Right cardiac atrium (tissue), 5 donors: ENCODE measurements at regions not wholly inside any gene's neighbourhood (a gene's known extent, or its start where the extent isn't known, plus 50 kb on each side); places are given as distances from the start of the nearest gene placed in this dataset.
A peak's percentile ranks its signal among the peaks of the same experiment; 100 is the strongest.

ENCODE experiments used
- ATAC-seq, 2 donors: fragments of 200-7000 bp; cut with Tn5 transposase; one replicate each; pipeline versions ENCODE4 v1.8.0 to v1.9.1; 2020; ENCODE audit warnings: moderate library complexity in 2 of 2, mild to moderate bottlenecking in 1 of 2
- DNase-seq, 3 donors: peaks; one replicate each; pipeline ENCODE4 v3.0.0-alpha.2; 2020
- H3K27ac ChIP-seq: one replicate; pipeline ENCODE4 v1.5.1; 2013; ENCODE audit warnings: mild to moderate bottlenecking, low read length, control low read depth, moderate library complexity
- H3K27me3 ChIP-seq: one replicate; pipeline ENCODE4 v1.6.1; 2013; ENCODE audit not compliant: control insufficient read depth, insufficient read depth
- H3K4me1 ChIP-seq: one replicate; pipeline ENCODE4 v1.6.1; 2013; ENCODE audit warnings: low read length; ENCODE audit not compliant: control insufficient read depth, insufficient read depth
- H3K4me3 ChIP-seq: one replicate; pipeline ENCODE4 v1.5.1; 2013; ENCODE audit warnings: low read length, control low read depth
- H3K9me3 ChIP-seq: one replicate; pipeline ENCODE4 v1.6.1; 2013; ENCODE audit warnings: low read length; ENCODE audit not compliant: control insufficient read depth
- WGBS: extraction: QIAGEN DNeasy Blood & Tissue Kit; methylation state at CpG from one replicate; pipeline ENCODE4 v1.1.7; 2013; 5-methylcytosine and 5-hydroxymethylcytosine counted together
- intact Hi-C, 4 donors: fragments of 100-400 bp; cut with DNase I; formaldehyde crosslinking; loops; one replicate each; pipeline versions ENCODE4 v1.11.0 to v1.14.0; 2022 to 2023
- donor health status: healthy with polysubstance abuse.
- donor health status: DM: no; HTN: yes; CAD: no.
- donor health status: DM: no; HTN: no; CAD: no.
- donor health status: DM: no; HTN: yes; CAD: no; lungs with severe emphysema.
- donor health status: DM: yes; HTN: yes; CAD: no.

DNA sequence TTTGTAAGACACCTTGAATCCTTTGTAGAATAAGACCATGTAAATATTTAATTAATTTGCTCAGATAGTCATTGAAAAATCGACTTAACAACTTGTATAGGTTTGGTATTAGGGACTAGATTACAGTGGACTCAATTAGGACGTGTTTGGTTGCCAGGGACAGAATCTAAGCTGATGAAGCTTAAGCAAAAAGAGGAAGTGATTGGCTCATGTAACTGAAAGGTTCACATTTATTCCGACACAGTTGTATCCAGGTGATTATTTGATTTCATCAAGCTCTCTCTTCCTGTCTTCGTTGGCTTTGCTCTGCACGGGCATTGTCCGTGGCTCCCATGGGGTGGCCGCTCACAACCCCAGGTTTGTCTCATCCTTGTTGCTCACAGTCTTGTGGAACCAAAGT is 146.4 kb downstream of the C11orf91 start:
- no peak for ATAC-seq
- DNase-seq = no peak
- H3K9me3 ChIP-seq = no peaks in the 10 kb centered on the region
- H3K27ac ChIP-seq = no peak overlapping the region
- 88% methylated on average over 7 of the region's 7 CpGs for WGBS
- intact Hi-C loops = no loop called here
- no peak overlapping the region for H3K4me3 ChIP-seq
- no peaks in the 10 kb centered on the region for H3K27me3 ChIP-seq
- no peaks in the 10 kb centered on the region for H3K4me1 ChIP-seq

DNA sequence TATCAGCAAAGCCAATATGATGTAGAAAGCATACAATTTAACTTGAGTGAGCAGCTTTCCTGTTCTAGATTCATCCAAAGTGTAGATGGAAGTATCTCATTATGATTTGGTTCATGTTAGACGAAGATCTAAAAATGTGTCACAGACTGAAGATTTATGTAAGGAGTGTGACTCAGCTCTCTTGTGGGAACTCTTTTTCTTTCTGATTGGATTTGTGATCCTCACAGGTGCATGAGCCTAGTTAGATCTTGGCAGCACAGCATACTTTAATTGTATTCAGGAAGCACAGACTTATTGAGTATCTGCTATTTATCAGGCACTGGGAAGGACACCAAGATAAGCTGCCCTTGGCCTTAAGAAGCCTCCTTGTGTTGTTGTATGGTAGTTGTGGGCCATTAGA is 147.1 kb downstream of the C11orf91 start:
- 82% methylated on average over 1 of the region's 1 CpG for WGBS
- no peak for ATAC-seq
- Histone ChIP-seq H3K27me3 (no peaks in the 10 kb centered on the region), H3K4me1 (no peaks in the 10 kb centered on the region), H3K27ac (no peak overlapping the region), H3K9me3 (no peaks in the 10 kb centered on the region), H3K4me3 (no peak overlapping the region)
- no peak for DNase-seq
- intact Hi-C loops = no loop called here

DNA sequence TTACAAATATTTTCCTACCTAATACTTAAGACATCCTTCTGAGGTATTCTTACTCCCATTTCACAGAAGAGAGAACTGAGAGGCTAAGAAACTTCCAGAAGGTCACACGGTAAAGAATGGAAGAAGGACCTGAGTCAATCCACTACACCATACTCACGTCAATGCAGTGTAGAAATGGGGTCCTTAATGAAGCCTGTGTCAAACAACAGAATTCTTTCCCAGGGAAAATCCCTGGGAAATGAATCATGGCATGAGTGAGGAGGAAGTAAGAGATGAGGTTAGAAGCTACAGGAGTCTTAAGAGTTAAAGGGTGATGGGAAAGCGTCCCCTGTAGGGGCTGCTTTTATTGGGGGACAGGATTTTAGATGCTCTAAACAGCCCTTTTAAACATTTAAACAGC is 147.9 kb downstream of the C11orf91 start:
- Histone ChIP-seq H3K4me1 (no peaks in the 10 kb centered on the region), H3K27me3 (no peaks in the 10 kb centered on the region), H3K4me3 (no peak overlapping the region), H3K9me3 (no peaks in the 10 kb centered on the region), H3K27ac (no peak overlapping the region)
- 83% methylated on average over 3 of the region's 3 CpGs for WGBS
- no peak for ATAC-seq
- DNase-seq = no peak
- intact Hi-C loops = no loop called here

DNA sequence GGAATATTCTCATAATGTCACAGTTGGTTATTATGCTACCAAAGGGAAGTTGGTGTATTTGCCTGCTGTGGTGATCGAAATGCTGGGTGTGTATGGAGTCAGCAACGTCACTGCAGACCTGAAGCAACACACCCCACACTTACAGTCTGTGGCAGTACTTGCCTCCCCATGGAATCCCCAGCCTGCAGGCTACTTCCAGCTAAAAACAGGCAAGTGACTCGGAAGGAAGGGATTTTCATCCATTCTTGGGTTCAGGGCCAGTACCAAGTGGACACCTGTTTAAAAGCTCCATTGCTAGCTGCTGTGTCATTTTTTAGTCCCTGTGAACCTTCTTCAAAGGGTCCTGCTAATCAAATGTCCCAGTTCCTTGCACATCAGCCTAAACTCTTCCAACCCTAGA is 149.6 kb downstream of the C11orf91 start:
- no peak overlapping the region for H3K27ac ChIP-seq
- intact Hi-C loops = no loop called here
- H3K4me1 ChIP-seq = no peaks in the 10 kb centered on the region
- DNase-seq (no peak), ATAC-seq (no peak)
- no peaks in the 10 kb centered on the region for H3K9me3 ChIP-seq
- 85% methylated on average over 3 of the region's 3 CpGs for WGBS
- H3K4me3 ChIP-seq = no peak overlapping the region
- no peaks in the 10 kb centered on the region for H3K27me3 ChIP-seq

DNA sequence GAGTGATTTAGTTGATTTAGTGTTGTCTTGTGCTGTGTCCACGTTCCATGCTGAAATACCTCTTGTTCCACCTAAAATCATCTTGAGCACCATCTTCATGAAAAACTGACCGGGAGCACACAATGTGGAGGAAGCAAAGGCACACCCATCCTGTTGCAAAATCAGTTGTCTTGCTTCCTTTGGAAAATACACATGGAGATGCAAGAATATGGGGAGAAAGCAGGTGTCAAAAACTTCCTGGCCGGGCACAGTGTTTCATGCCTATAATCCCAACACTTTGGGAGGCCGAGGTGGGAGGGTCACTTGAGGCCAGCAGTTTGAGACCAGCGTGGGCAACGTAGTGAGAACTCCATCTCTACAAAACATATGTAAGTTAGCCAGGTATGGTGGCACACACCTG is 151.1 kb downstream of the C11orf91 start:
- WGBS = 65% methylated on average over 6 of the region's 6 CpGs
- Histone ChIP-seq H3K27me3 (no peaks in the 10 kb centered on the region), H3K9me3 (no peaks in the 10 kb centered on the region), H3K27ac (no peak overlapping the region), H3K4me1 (no peaks in the 10 kb centered on the region), H3K4me3 (no peak overlapping the region)
- intact Hi-C loops = loop anchor here in 2 of 4 donors (10.0 kb wide), 2 partner anchors 135 to 195 kb away; no protein-coding TSS in a partner anchor
- no peak for DNase-seq
- no peak for ATAC-seq

DNA sequence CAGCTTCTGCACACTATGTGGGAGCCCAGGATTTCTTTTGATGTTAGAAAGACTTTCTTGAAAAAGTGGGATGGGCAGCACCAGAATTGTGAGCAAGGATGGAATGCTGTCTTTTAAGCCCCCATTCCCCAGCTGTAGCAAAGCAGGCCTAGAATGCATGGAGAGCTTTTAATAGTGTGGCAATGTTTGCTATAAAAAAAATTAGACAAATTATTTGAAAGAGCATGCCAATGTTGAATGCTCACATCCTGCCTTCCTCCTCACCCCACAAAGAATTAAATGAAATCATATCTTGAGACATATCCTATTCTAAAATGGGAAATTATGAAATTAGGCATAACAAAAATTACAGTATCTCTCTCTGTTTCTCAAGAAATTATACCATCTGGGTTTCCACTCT is 154.7 kb downstream of the C11orf91 start:
- Histone ChIP-seq H3K27me3 (no peaks in the 10 kb centered on the region), H3K9me3 (no peaks in the 10 kb centered on the region), H3K4me3 (no peak overlapping the region), H3K27ac (no peak overlapping the region), H3K4me1 (no peaks in the 10 kb centered on the region)
- ATAC-seq = no peak
- DNase-seq = no peak
- intact Hi-C loops = loop anchor here in 2 of 4 donors (10.0 kb wide), 2 partner anchors 139 to 199 kb away; no protein-coding TSS in a partner anchor

DNA sequence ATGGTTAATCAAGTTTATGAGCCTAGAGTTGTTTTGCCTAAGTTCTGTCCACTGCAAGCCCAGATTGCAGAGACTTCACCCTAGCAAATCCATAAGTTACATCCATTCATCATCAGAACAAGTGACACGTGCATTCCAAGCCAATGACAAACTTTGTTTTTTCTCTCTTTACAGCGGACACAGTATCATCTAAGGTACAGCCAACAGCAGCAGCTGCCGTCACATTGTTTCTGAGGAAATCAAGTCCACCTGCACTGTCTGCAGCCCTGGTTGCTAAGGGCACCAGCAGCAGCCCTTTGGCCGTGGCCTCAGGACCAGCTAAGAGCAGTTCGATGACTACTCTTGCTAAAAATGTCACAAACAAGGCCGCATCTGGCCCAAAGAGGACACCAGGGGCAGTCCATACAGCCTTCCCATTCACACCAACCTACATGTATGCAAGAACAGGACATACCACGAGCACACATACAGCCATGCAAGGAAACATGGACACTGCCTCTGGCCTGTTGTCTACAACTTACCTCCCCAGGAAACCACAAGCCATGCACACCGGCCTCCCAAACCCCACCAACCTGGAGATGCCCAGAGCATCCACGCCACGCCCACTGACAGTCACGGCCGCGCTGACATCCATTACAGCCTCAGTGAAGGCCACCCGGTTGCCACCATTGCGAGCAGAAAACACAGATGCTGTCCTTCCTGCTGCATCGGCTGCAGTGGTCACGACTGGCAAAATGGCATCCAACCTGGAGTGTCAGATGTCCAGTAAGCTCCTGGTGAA is 155.8 kb downstream of the C11orf91 start:
- Histone ChIP-seq H3K27ac (no peak overlapping the region), H3K4me1 (no peaks in the 10 kb centered on the region), H3K4me3 (no peak overlapping the region), H3K27me3 (no peaks in the 10 kb centered on the region), H3K9me3 (no peaks in the 10 kb centered on the region)
- no peak for DNase-seq
- WGBS = 95% methylated on average over 17 of the region's 17 CpGs
- intact Hi-C loops = loop anchor here in 3 of 4 donors (5.0 to 10.0 kb wide), 3 partner anchors 140 to 200 kb away; no protein-coding TSS in a partner anchor
- ATAC-seq = no peak

DNA sequence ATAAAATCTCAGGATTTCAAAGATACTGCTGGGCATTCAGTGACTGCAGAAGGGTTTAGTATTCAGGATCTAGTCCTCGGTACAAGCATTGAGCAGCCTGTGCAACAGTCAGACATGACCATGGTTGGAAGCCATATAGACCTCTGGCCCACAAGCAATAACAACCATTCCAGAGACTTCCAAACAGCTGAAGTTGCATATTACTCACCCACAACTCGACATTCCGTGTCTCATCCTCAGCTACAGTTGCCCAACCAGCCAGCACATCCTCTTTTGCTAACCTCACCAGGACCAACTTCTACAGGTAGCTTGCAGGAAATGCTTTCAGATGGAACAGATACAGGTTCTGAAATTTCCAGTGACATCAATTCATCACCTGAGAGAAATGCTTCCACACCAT is 156.8 kb downstream of the C11orf91 start:
- Histone ChIP-seq H3K27ac (no peak overlapping the region), H3K27me3 (no peaks in the 10 kb centered on the region), H3K4me1 (no peaks in the 10 kb centered on the region), H3K4me3 (no peak overlapping the region), H3K9me3 (no peaks in the 10 kb centered on the region)
- intact Hi-C loops = loop anchor here in 3 of 4 donors (5.0 to 10.0 kb wide), 3 partner anchors 141 to 201 kb away; no protein-coding TSS in a partner anchor
- 88% methylated on average over 3 of the region's 3 CpGs for WGBS
- ATAC-seq = no peak
- DNase-seq = no peak

DNA sequence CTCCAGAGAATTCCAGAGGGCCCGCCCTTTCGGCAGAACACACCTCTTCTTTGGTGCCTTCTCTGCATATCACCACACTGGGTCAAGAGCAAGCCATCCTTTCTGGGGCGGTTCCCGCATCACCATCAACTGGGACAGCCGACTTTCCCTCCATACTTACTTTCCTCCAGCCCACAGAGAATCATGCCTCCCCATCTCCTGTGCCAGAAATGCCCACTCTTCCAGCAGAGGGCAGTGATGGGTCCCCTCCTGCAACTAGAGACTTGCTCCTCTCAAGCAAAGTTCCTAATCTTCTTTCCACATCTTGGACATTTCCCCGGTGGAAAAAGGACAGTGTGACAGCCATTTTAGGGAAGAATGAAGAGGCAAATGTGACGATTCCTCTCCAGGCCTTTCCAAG is 157.7 kb downstream of the C11orf91 start:
- Histone ChIP-seq H3K4me3 (no peak overlapping the region), H3K27me3 (no peaks in the 10 kb centered on the region), H3K27ac (no peak overlapping the region), H3K9me3 (no peaks in the 10 kb centered on the region), H3K4me1 (no peaks in the 10 kb centered on the region)
- DNase-seq (peak; percentile 46 to 76 (median 67)), ATAC-seq (peak; percentile 11 to 74)
- WGBS = 67% methylated on average over 7 of the region's 7 CpGs
- intact Hi-C loops = loop anchor here in 3 of 4 donors (5.0 to 10.0 kb wide), 3 partner anchors 142 to 202 kb away; no protein-coding TSS in a partner anchor

DNA sequence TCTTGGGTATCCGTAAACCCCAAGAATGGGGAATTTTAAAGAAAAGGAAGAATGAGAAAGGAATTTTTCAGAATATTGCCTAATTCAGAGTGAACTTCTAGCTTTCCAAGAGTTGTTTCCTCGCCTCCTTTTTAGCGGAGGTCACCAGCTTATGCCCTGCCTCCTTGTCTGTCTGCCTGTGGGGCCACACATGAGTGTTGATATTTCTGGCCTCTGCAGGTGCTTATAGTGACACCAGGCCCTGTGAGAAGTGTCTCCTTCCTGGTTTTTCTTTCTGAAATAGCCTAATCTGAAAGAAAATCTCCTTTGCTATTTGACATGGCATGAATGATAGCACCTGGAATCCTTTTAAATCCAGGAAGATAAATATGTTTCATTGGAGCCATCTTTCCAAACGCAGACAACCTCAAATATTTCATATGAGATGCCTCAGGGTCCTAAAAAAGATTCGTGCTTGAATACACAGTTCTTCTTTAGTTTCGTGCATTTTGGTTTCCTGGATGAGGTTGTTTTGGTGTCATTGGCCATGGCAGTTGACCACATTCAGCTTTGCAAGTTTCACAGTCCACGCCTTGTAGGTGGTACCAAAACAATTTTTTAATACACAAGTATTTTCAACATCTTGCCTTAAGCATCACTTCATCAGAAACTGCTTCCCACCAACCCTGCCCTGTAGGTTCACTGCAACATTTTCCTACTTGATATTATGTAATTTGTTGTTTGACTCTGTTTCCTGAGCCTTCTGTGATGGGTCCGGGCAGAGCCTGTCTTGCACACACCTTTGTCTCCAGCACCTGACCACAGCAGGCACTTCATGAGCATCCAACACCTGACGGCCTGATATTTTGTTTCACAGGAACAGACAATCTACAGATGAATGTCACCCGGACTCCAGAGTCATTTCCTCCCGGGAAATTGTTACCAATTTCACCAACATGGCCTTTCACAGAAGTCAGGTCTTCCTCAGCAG is 159.4 kb downstream of the C11orf91 start:
- 88% methylated on average over 11 of the region's 11 CpGs for WGBS
- DNase-seq (no peak), ATAC-seq (no peak)
- Histone ChIP-seq H3K27me3 (no peaks in the 10 kb centered on the region), H3K27ac (no peak overlapping the region), H3K9me3 (no peaks in the 10 kb centered on the region), H3K4me1 (no peaks in the 10 kb centered on the region), H3K4me3 (no peak overlapping the region)
- intact Hi-C loops = loop anchor here in 3 of 4 donors (5.0 to 10.0 kb wide), 3 partner anchors 144 to 204 kb away; no protein-coding TSS in a partner anchor

DNA sequence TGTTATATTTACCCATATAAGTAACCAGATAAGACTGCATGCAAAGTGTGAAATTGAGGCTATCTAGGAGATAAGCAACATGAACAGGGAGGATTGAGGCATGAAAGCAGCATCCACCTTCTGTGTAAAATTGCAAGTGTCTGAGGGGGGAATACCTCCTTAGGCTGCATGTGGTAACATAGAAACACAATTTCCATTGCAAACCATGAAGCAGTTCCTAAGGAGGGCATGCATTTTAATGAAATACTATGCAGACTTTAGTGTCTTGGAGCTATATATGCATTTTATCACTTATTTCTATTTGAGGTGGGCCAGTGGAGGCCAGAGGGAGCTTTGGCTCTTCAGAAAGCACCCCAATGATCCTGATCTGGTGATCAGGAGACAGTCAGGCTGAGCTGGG is 160.2 kb downstream of the C11orf91 start:
- intact Hi-C loops = loop anchor here in 3 of 4 donors (5.0 to 10.0 kb wide), 3 partner anchors 144 to 204 kb away; no protein-coding TSS in a partner anchor
- ATAC-seq = no peak
- Histone ChIP-seq H3K27me3 (no peaks in the 10 kb centered on the region), H3K27ac (no peak overlapping the region), H3K9me3 (no peaks in the 10 kb centered on the region), H3K4me1 (no peaks in the 10 kb centered on the region), H3K4me3 (no peak overlapping the region)
- DNase-seq = no peak
